OCI-LY1 (cell line): ENCODE measurements at regions not wholly inside any gene's neighbourhood (a gene's known extent, or its start where the extent isn't known, plus 50 kb on each side); places are given as distances from the start of the nearest gene placed in this dataset.

ENCODE experiments used
- H2AFZ ChIP-seq: fragments of 200-600 bp; sonication (generic), shearing (Covaris generic); 2 replicates; pipeline ENCODE4 v1.6.0; 2014; ENCODE audit warnings: antibody characterized with exemption, mild to moderate bottlenecking, low read length
- H3F3A ChIP-seq: fragments of 200-600 bp; sonication (generic), shearing (Covaris generic); 2 replicates; pipeline ENCODE4 v1.6.0; 2014; ENCODE audit warnings: mild to moderate bottlenecking, antibody characterized with exemption, low read length, moderate library complexity; ENCODE audit not compliant: insufficient read depth
- H3K27ac ChIP-seq: fragments of 200-600 bp; sonication (generic); 2 replicates; pipeline ENCODE4 v1.5.1; 2014; ENCODE audit warnings: low read length, mixed run types, mild to moderate bottlenecking, low read depth; ENCODE audit not compliant: poor library complexity, severe bottlenecking
- H3K27me3 ChIP-seq: fragments of 200-600 bp; sonication (generic); 2 replicates; pipeline ENCODE4 v1.6.0; 2014; ENCODE audit warnings: antibody characterized with exemption, mild to moderate bottlenecking, low read length, moderate library complexity; ENCODE audit not compliant: insufficient read depth
- H3K36me3 ChIP-seq: fragments of 200-600 bp; sonication (generic); 2 replicates; pipeline ENCODE4 v1.6.1; 2014; ENCODE audit warnings: mild to moderate bottlenecking, antibody characterized with exemption, low read length, moderate library complexity, mixed read lengths; ENCODE audit not compliant: insufficient read depth
- H3K4me1 ChIP-seq: fragments of 200-600 bp; sonication (generic); 2 replicates; pipeline ENCODE4 v1.5.1; 2014; ENCODE audit warnings: mild to moderate bottlenecking, low read length, moderate library complexity; ENCODE audit not compliant: insufficient read depth, severe bottlenecking
- H3K4me2 ChIP-seq: fragments of 200-600 bp; sonication (generic), shearing (Covaris generic); 2 replicates; pipeline ENCODE4 v1.6.1; 2014; ENCODE audit warnings: low read length
- H3K4me3 ChIP-seq: fragments of 200-600 bp; sonication (generic); 2 replicates; pipeline ENCODE4 v1.5.1; 2014; ENCODE audit warnings: low read length, low read depth, mild to moderate bottlenecking, mixed read lengths; ENCODE audit not compliant: poor library complexity, severe bottlenecking
- H3K79me2 ChIP-seq: fragments of 200-600 bp; shearing (Covaris generic); 2 replicates; pipeline ENCODE4 v1.6.1; 2016; ENCODE audit warnings: mixed run types, low read length, mixed read lengths; ENCODE audit not compliant: insufficient read depth
- H3K9ac ChIP-seq: fragments of 200-600 bp; sonication (generic), shearing (Covaris generic); 2 replicates; pipeline ENCODE4 v1.6.1; 2014; ENCODE audit warnings: mild to moderate bottlenecking, low read length, mixed read lengths
- H3K9me2 ChIP-seq: fragments of 200-600 bp; sonication (generic), shearing (Covaris generic); 2 replicates; pipeline ENCODE4 v1.6.1; 2014; ENCODE audit warnings: low read depth, mild to moderate bottlenecking, low read length, mixed read lengths
- H3K9me3 ChIP-seq: fragments of 200-600 bp; shearing (Covaris generic); 2 replicates; pipeline ENCODE4 v1.6.1; 2014; ENCODE audit warnings: low read length, mixed read lengths
- H4K20me1 ChIP-seq: fragments of 200-600 bp; sonication (generic), shearing (Covaris generic); 2 replicates; pipeline ENCODE4 v1.6.0; 2016; ENCODE audit warnings: mild to moderate bottlenecking, low read length; ENCODE audit not compliant: insufficient read depth
- CTCF ChIP-seq: fragments of 200-600 bp; sonication (generic), shearing (Covaris generic); IDR thresholded peaks from 2 replicates; pipeline ENCODE4 v1.5.1; 2017; ENCODE audit warnings: mild to moderate bottlenecking, antibody characterized with exemption, low read length, moderate library complexity, mixed read lengths
- EZH2 ChIP-seq: fragments of 200-600 bp; sonication (generic), shearing (Covaris generic); IDR thresholded peaks from 2 replicates; pipeline ENCODE4 v1.8.0; 2017; ENCODE audit warnings: borderline replicate concordance, mixed run types, mild to moderate bottlenecking, antibody characterized with exemption, low read length, moderate library complexity, mixed read lengths

- Histone ChIP-seq H3K9me2 (no peaks in the 10 kb centered on the region), H3K27ac (no peak overlapping the region), H3K36me3 (no peaks in the 10 kb centered on the region), H3K9me3 (no peaks in the 10 kb centered on the region), H3K4me3 (no peak overlapping the region), H3K9ac (no peak overlapping the region), H2AFZ (no peak overlapping the region), H3F3A (no peaks in the 10 kb centered on the region), H3K27me3 (no peaks in the 10 kb centered on the region), H4K20me1 (no peaks in the 10 kb centered on the region), H3K4me1 (no peaks in the 10 kb centered on the region), H3K4me2 (no peak overlapping the region), H3K79me2 (no peaks in the 10 kb centered on the region)
- TF ChIP-seq EZH2 (no peak), CTCF (no peak)
Measured at GRCh38 chr12:88658009-88658408, 77.7 kb upstream of the KITLG start.

- Histone ChIP-seq H3K9me2 (no peaks in the 10 kb centered on the region), H3K36me3 (no peaks in the 10 kb centered on the region), H3K4me2 (no peak overlapping the region), H3K27ac (no peak overlapping the region), H2AFZ (no peak overlapping the region), H3K27me3 (no peaks in the 10 kb centered on the region), H3K4me1 (no peaks in the 10 kb centered on the region), H3F3A (no peaks in the 10 kb centered on the region), H3K9ac (no peak overlapping the region), H3K4me3 (no peak overlapping the region), H4K20me1 (no peaks in the 10 kb centered on the region), H3K9me3 (no peaks in the 10 kb centered on the region), H3K79me2 (no peaks in the 10 kb centered on the region)
- TF ChIP-seq EZH2 = no peak
- TF ChIP-seq CTCF = no peak
Measured at GRCh38 chr12:88650715-88651114, 70.4 kb upstream of the KITLG start.

- no peak overlapping the region for H3K9ac ChIP-seq
- no peaks in the 10 kb centered on the region for H3K4me1 ChIP-seq
- TF ChIP-seq CTCF = no peak
- no peak for TF ChIP-seq EZH2
- H3K9me3 ChIP-seq = no peaks in the 10 kb centered on the region
- H3K27me3 ChIP-seq = no peaks in the 10 kb centered on the region
- no peak overlapping the region for H3K27ac ChIP-seq
- H3K79me2 ChIP-seq = no peaks in the 10 kb centered on the region
- H3K9me2 ChIP-seq = no peaks in the 10 kb centered on the region
- no peak overlapping the region for H3K4me2 ChIP-seq
- H3K36me3 ChIP-seq = no peaks in the 10 kb centered on the region
- no peak overlapping the region for H2AFZ ChIP-seq
- H4K20me1 ChIP-seq = no peaks in the 10 kb centered on the region
- no peaks in the 10 kb centered on the region for H3F3A ChIP-seq
- H3K4me3 ChIP-seq = no peak overlapping the region
Measured at GRCh38 chr12:88648625-88649024, 68.4 kb upstream of the KITLG start.
